Thymus (tissue), 11 donors: ENCODE measurements at regions not wholly inside any gene's neighbourhood (a gene's known extent, or its start where the extent isn't known, plus 50 kb on each side); places are given as distances from the start of the nearest gene placed in this dataset.

Source experiments
- DNase-seq, 9 donors: peaks; one replicate each; pipeline ENCODE4 v3.0.0-alpha.2; 2013; ENCODE audit warnings: low spot score in 9 of 9, low read depth in 6 of 9, missing footprints in 1 of 9
- H3K27ac ChIP-seq, 2 donors: one replicate each; pipeline ENCODE4 v1.5.1; 2013; ENCODE audit warnings: control low read depth in 1 of 2, low read depth in 1 of 2, low read length in 1 of 2, mild to moderate bottlenecking in 1 of 2, moderate library complexity in 1 of 2
- H3K27me3 ChIP-seq, 2 donors: one replicate each; pipeline ENCODE4 v1.5.1; 2013; ENCODE audit warnings: low read length in 1 of 2; ENCODE audit not compliant: control insufficient read depth in 2 of 2, insufficient read depth in 1 of 2
- H3K36me3 ChIP-seq, 2 donors: one replicate each; pipeline ENCODE4 v1.5.1; 2013; ENCODE audit warnings: low read length in 1 of 2, mild to moderate bottlenecking in 1 of 2, moderate library complexity in 1 of 2; ENCODE audit not compliant: control insufficient read depth in 2 of 2, insufficient read depth in 2 of 2
- H3K4me1 ChIP-seq, 2 donors: one replicate each; pipeline ENCODE4 v1.5.1; 2013; ENCODE audit warnings: low read length in 2 of 2; ENCODE audit not compliant: control insufficient read depth in 2 of 2, insufficient read depth in 2 of 2
- H3K4me3 ChIP-seq, 2 donors: one replicate each; pipeline ENCODE4 v1.5.1; 2013; ENCODE audit warnings: low read length in 2 of 2, control low read depth in 1 of 2, mild to moderate bottlenecking in 1 of 2
- H3K9me3 ChIP-seq, 2 donors: one replicate each; pipeline ENCODE4 v1.5.1; 2013; ENCODE audit warnings: low read length in 1 of 2, mild to moderate bottlenecking in 1 of 2; ENCODE audit not compliant: control insufficient read depth in 2 of 2, insufficient read depth in 1 of 2
- WGBS: extraction: QIAGEN DNeasy Blood & Tissue Kit; methylation state at CpG from one replicate; pipeline ENCODE4 v1.1.7; 2013; 5-methylcytosine and 5-hydroxymethylcytosine counted together
- donor health status: healthy.

- Histone ChIP-seq H3K36me3 (no peaks in the 10 kb centered on the region), H3K4me1 (peaks cover 0 to 6% of the 10 kb centered on the region in 2 donors), H3K9me3 (no peaks in the 10 kb centered on the region), H3K4me3 (no peak overlapping the region), H3K27ac (no peak overlapping the region), H3K27me3 (no peaks in the 10 kb centered on the region)
- WGBS = 37% methylated on average over 12 of the region's 12 CpGs
- DNase-seq = peak in 1 of 9 donors; percentile 7
Measured at GRCh38 chr10:22849077-22849805, 78.6 kb upstream of the ARMC3 start.

- no peak overlapping the region for H3K4me3 ChIP-seq
- H3K36me3 ChIP-seq = no peaks in the 10 kb centered on the region
- 85% methylated on average over 4 of the region's 4 CpGs for WGBS
- H3K27me3 ChIP-seq = no peaks in the 10 kb centered on the region
- DNase-seq = no peak
- peaks cover 0 to 6% of the 10 kb centered on the region in 2 donors for H3K4me1 ChIP-seq
- H3K27ac ChIP-seq = no peak overlapping the region
- H3K9me3 ChIP-seq = no peaks in the 10 kb centered on the region
Measured at GRCh38 chr10:22848509-22848908, 79.3 kb upstream of the ARMC3 start.

- WGBS = 100% methylated on average over 2 of the region's 2 CpGs
- H3K9me3 ChIP-seq = no peaks in the 10 kb centered on the region
- no peak overlapping the region for H3K4me3 ChIP-seq
- peaks cover 0 to 6% of the 10 kb centered on the region in 2 donors for H3K4me1 ChIP-seq
- no peak for DNase-seq
- H3K27me3 ChIP-seq = no peaks in the 10 kb centered on the region
- H3K36me3 ChIP-seq = no peaks in the 10 kb centered on the region
- H3K27ac ChIP-seq = no peak overlapping the region
Measured at GRCh38 chr10:22846294-22846693, 81.6 kb upstream of the ARMC3 start.

- Histone ChIP-seq H3K27ac (no peak overlapping the region), H3K4me1 (no peaks in the 10 kb centered on the region), H3K4me3 (no peak overlapping the region), H3K27me3 (no peaks in the 10 kb centered on the region), H3K9me3 (no peaks in the 10 kb centered on the region), H3K36me3 (no peaks in the 10 kb centered on the region)
- WGBS = 97% methylated on average over 5 of the region's 5 CpGs
- DNase-seq = no peak
Measured at GRCh38 chr10:22839639-22840038, 88.2 kb upstream of the ARMC3 start.

GRCh38 chr10:22837771-22838170 is 90.1 kb upstream of the ARMC3 start:
- WGBS = 68% methylated on average over 1 of the region's 1 CpG
- Histone ChIP-seq H3K27ac (no peak overlapping the region), H3K27me3 (no peaks in the 10 kb centered on the region), H3K36me3 (no peaks in the 10 kb centered on the region), H3K9me3 (no peaks in the 10 kb centered on the region), H3K4me1 (no peaks in the 10 kb centered on the region), H3K4me3 (no peak overlapping the region)
- no peak for DNase-seq

GRCh38 chr10:22837351-22837750 is 90.5 kb upstream of the ARMC3 start:
- no peaks in the 10 kb centered on the region for H3K27me3 ChIP-seq
- no peaks in the 10 kb centered on the region for H3K36me3 ChIP-seq
- no peak for DNase-seq
- no peaks in the 10 kb centered on the region for H3K4me1 ChIP-seq
- H3K27ac ChIP-seq = no peak overlapping the region
- H3K4me3 ChIP-seq = no peak overlapping the region
- WGBS = 97% methylated on average over 7 of the region's 7 CpGs
- no peaks in the 10 kb centered on the region for H3K9me3 ChIP-seq

- 97% methylated on average over 3 of the region's 3 CpGs for WGBS
- no peak for DNase-seq
- Histone ChIP-seq H3K27me3 (no peaks in the 10 kb centered on the region), H3K9me3 (no peaks in the 10 kb centered on the region), H3K4me3 (no peak overlapping the region), H3K36me3 (no peaks in the 10 kb centered on the region), H3K4me1 (no peaks in the 10 kb centered on the region), H3K27ac (no peak overlapping the region)
Measured at GRCh38 chr10:22834471-22834870, 93.4 kb upstream of the ARMC3 start.

GRCh38 chr10:22833781-22834180 is 94.1 kb upstream of the ARMC3 start:
- H3K4me1 ChIP-seq = no peaks in the 10 kb centered on the region
- no peak overlapping the region for H3K4me3 ChIP-seq
- 92% methylated on average over 1 of the region's 1 CpG for WGBS
- DNase-seq = no peak
- H3K27ac ChIP-seq = no peak overlapping the region
- no peaks in the 10 kb centered on the region for H3K36me3 ChIP-seq
- H3K9me3 ChIP-seq = no peaks in the 10 kb centered on the region
- no peaks in the 10 kb centered on the region for H3K27me3 ChIP-seq

- H3K36me3 ChIP-seq = no peaks in the 10 kb centered on the region
- no peaks in the 10 kb centered on the region for H3K9me3 ChIP-seq
- no peak overlapping the region for H3K4me3 ChIP-seq
- WGBS = 97% methylated on average over 5 of the region's 5 CpGs
- DNase-seq = no peak
- H3K4me1 ChIP-seq = no peaks in the 10 kb centered on the region
- H3K27me3 ChIP-seq = no peaks in the 10 kb centered on the region
- no peak overlapping the region for H3K27ac ChIP-seq
Measured at GRCh38 chr10:22833353-22833752, 94.5 kb upstream of the ARMC3 start.
